Ishikawa (cell line): ENCODE measurements at regions not wholly inside any gene's neighbourhood (a gene's known extent, or its start where the extent isn't known, plus 50 kb on each side); places are given as distances from the start of the nearest gene placed in this dataset.

Source experiments
- CEBPB ChIP-seq: IDR thresholded peaks from 2 replicates; pipeline ENCODE4 v1.6.1; 2012
- RAD21 ChIP-seq: IDR thresholded peaks from 2 replicates; pipeline ENCODE4 v1.6.1; 2012; ENCODE audit warnings: low read depth
- REST ChIP-seq: IDR thresholded peaks from 2 replicates; pipeline ENCODE4 v1.6.1; 2012; ENCODE audit warnings: low read depth, mild to moderate bottlenecking
- TAF1 ChIP-seq: IDR thresholded peaks from 2 replicates; pipeline ENCODE4 v1.6.1; 2012; ENCODE audit warnings: low read depth, mild to moderate bottlenecking
- YY1 ChIP-seq: IDR thresholded peaks from 2 replicates; pipeline ENCODE4 v1.6.1; 2012; ENCODE audit warnings: low read depth

GRCh38 chr2:215850380-215850779, 163.0 kb downstream of the MREG start:
- TF ChIP-seq RAD21 (no peak), REST (no peak), TAF1 (no peak), CEBPB (no peak), YY1 (no peak)
